Sciatic nerve (tissue), 2 donors: ENCODE measurements at regions not wholly inside any gene's neighbourhood (a gene's known extent, or its start where the extent isn't known, plus 50 kb on each side); places are given as distances from the start of the nearest gene placed in this dataset.

Experiments
- ATAC-seq: fragments of 200-7000 bp; cut with Tn5 transposase; one replicate; pipeline ENCODE4 v1.9.1; 2020; ENCODE audit warnings: mild to moderate bottlenecking, moderate library complexity
- DNase-seq: peaks from one replicate; pipeline ENCODE4 v3.0.0-alpha.2; 2020; ENCODE audit warnings: low spot score
- intact Hi-C: fragments of 100-400 bp; cut with DNase I; formaldehyde crosslinking; loops from one replicate; pipeline ENCODE4 v1.14.2; 2022
- donor health status: DM: no; HTN: no; CAD: no.
- donor health status: DM: no; HTN: no; CAD: no.

- no peak for ATAC-seq
- DNase-seq, result no peak
- intact Hi-C loops, result no loop called here
Measured at GRCh38 chr16:59201160-59201559, 467.0 kb upstream of the GOT2 start.

DNA sequence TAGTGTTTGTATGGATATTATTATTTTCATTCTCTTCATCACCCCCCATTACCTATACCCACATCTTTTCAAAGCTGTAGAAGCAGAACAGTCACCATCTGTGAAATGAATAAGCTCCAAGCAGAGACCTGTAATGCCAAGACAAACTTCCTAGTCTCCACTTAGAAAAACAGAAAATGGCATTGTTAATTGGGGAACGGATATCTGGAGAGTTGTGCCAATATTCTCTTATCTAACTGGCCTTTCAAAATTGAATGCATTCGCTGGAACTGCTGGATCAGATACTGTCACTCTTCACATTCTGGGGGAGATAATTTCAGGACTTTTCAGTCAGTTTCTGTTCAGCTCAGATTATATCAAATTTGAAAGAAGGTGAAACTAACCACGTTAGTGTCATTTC, 464.4 kb upstream of the GOT2 start:
- ATAC-seq, result no peak
- intact Hi-C loops, result no loop called here
- no peak for DNase-seq

DNA sequence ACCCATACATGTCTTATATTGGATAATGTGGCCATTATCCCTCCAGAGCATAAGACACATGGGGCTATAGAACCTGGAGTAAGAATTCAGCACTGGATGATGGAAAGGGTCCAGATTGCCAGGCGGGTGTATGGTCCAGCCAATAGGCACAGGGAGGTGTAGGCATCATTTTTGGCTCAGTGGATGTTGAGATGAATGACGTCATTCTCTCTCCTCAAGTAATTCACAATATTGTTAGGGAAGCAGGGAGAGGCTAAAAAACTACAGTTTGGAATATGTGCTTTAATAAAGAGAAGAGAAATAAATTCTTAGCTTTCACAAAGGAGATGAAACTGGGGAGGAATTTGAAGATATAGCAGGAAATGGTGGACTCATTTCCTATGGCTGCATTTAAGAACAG, 461.1 kb upstream of the GOT2 start:
- intact Hi-C loops, result no loop called here
- no peak for ATAC-seq
- DNase-seq, result no peak

GRCh38 chr16:59193637-59194036, 459.5 kb upstream of the GOT2 start:
- intact Hi-C loops, result no loop called here
- ATAC-seq (no peak), DNase-seq (no peak)

DNA sequence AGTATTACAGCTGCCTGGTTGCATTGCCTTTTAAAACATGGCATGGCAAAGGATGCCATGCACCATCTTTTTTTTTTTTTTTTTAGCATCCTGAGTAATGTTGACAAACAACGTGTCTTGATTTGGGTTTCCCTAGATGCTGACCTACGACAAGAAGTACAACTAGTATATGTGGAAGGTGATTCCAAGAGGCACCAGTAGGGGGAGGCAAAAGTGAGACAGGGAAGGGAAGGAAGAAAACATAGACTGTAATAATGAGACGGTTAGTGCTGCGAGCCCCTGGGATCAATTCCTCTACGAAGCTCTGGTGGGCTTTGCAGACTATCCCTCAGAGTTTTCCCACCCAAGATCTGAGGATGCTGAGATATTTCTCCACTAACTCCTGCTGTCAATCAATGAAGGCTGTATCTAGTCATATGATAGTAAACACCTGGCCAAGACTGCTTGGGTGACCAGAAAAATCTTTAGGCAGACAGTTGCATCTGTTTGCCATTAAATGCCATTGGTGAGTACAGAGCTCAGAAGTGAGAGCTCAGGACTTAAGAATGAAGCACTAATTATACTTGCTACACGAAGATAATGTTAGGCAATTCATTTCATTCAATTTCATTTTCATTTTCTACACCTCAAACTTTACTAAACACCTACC, 458.6 kb upstream of the GOT2 start:
- DNase-seq (peak; percentile 66), ATAC-seq (no peak)
- intact Hi-C loops, result no loop called here

DNA sequence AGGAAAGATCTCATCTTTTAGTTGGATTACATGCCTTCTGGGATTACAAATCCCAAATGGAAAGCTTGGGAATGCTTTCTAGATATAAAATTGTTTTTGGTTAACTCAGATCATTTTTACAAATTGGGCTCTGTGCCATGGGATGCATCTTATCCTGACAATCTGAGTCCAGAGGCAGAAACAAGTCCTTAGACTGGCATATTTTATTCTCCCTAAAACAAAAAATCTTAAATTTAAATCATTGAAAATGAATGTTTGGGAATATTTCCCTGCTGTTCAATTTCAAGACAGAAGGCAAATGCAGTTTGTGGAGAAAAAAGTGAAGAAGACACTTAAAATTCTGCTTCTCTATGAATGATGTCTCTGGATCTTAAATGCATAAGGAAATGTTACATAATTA, 456.6 kb upstream of the GOT2 start:
- intact Hi-C loops, result no loop called here

DNA sequence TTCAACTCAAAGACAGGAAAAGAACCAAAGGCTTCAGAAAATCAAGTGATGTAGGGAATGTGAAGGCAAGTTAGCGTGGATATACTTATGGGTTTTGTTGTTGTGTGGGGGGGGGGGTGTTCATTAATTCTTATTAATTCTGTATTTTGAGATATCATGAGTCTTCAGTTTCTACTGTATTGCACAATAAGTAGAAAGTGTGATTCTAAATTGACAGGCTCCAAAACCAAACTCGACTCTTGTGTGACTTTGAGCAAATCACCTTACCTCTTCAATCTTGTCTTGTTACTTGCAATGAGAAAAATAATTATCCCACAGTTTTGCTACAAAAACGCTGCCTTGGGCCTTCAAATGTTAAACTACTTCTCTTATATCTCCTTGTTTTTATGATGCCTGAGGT, 453.9 kb upstream of the GOT2 start:
- ATAC-seq, result no peak
- intact Hi-C loops, result no loop called here
- DNase-seq, result no peak

More for the DNA sequence above, 456.6 kb upstream of the GOT2 start:
- no peak for ATAC-seq
- no peak for DNase-seq

- no peak for DNase-seq
- ATAC-seq, result no peak
- intact Hi-C loops, result no loop called here
Measured at GRCh38 chr16:59181821-59182420, 447.8 kb upstream of the GOT2 start.

- intact Hi-C loops, result no loop called here
- DNase-seq (no peak), ATAC-seq (no peak)
Measured at GRCh38 chr16:59180083-59180476, 446.0 kb upstream of the GOT2 start.

DNA sequence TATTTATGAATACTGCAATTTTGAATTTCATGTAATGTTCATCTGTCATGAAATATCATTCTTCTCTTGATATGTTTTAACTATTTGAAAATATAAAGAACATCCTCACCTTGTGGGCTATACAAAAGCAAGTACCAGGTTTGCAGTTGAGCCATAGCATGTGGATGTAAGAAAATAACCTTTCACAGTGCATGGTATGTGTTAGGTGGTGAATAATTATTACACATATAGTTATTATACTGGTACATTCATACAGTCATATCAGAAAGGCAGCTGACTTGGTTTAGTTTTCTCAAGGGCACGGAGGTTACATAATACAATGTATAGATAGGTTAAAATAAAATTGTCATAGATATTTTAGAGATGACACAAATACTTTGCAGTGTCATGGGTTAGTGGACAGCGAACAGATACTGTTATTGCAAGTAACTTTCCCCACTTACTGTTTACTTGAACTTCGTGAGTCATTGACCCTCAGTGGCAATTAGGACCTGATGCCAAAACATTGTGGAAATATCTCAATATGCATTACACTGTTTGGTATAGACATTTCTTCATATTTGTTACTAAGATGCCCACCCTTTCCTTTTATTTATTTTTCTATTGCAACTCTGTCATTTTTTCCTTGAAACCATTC, 445.4 kb upstream of the GOT2 start:
- no peak for DNase-seq
- no peak for ATAC-seq
- intact Hi-C loops, result no loop called here

- DNase-seq, result no peak
- no peak for ATAC-seq
- intact Hi-C loops, result no loop called here
Measured at GRCh38 chr16:59173408-59173831, 439.3 kb upstream of the GOT2 start.

GRCh38 chr16:59170099-59170712, 436.1 kb upstream of the GOT2 start:
- ATAC-seq (no peak), DNase-seq (no peak)
- intact Hi-C loops, result no loop called here

GRCh38 chr16:59169168-59169567, 435.1 kb upstream of the GOT2 start:
- no peak for DNase-seq
- no peak for ATAC-seq
- intact Hi-C loops, result no loop called here

- ATAC-seq (no peak), DNase-seq (no peak)
- intact Hi-C loops, result no loop called here
Measured at GRCh38 chr16:59168461-59169114, 434.5 kb upstream of the GOT2 start.

DNA sequence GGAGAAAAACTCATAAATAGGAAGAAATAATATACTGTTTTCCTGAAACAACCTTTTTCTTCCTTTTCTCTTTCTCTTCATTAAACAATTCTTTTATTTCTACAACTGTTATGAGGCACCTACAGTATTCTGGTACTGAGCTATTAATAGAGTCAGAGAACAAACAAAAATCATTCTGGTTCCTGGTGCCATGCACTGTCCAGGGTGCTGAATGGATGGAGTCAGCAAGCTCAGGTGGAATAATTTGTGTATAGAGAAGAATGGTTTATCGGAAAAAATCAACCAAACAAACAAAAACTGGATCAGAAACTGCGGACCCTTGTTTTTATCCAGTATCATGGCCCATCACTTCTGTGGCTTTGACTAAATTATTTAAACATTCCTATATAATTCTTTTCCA, 430.3 kb upstream of the GOT2 start:
- ATAC-seq (no peak), DNase-seq (no peak)
- intact Hi-C loops, result no loop called here

- no peak for ATAC-seq
- intact Hi-C loops, result no loop called here
Measured at GRCh38 chr16:59163371-59164055, 429.4 kb upstream of the GOT2 start.

GRCh38 chr16:59161679-59162078, 427.6 kb upstream of the GOT2 start:
- no peak for ATAC-seq
- no peak for DNase-seq
- intact Hi-C loops, result no loop called here

More at GRCh38 chr16:59163371-59164055, 429.4 kb upstream of the GOT2 start:
- no peak for DNase-seq

- DNase-seq (no peak), ATAC-seq (no peak)
- intact Hi-C loops, result no loop called here
Measured at GRCh38 chr16:59154295-59154694, 420.2 kb upstream of the GOT2 start.

GRCh38 chr16:59148769-59149155, 414.6 kb upstream of the GOT2 start:
- intact Hi-C loops, result no loop called here
- DNase-seq (no peak), ATAC-seq (no peak)
